ENCODE measurements at regions not wholly inside any gene's neighbourhood (a gene's known extent, or its start where the extent isn't known, plus 50 kb on each side); places are given as distances from the start of the nearest gene placed in this dataset.

- TF ChIP-seq REST (IDR thresholded peaks at IDR 0.05; ENCODE audit: low read depth) (no peak), JUND (IDR thresholded peaks at IDR 0.05) (no peak), CTCF (IDR thresholded peaks at IDR 0.05 in 2 of 3, conservative IDR thresholded peaks at IDR 0.05 in 1 of 3; ENCODE audit: borderline replicate concordance in 1 of 3, insufficient read depth in 1 of 3, low read depth in 2 of 3, low read length in 2 of 3) (no peak), ZNF274 (IDR thresholded peaks at IDR 0.05; ENCODE audit: low read depth, low read length) (no peak), POLR2A (IDR thresholded peaks at IDR 0.05; ENCODE audit: borderline replicate concordance, extremely low read depth, insufficient read depth, insufficient read length) (no peak), EZH2phosphoT487 (IDR thresholded peaks at IDR 0.05; ENCODE audit: borderline replicate concordance) (no peak), EZH2 (IDR thresholded peaks at IDR 0.05) (no peak), SIN3A (IDR thresholded peaks at IDR 0.05; ENCODE audit: low read depth) (no peak), CBX3 (IDR thresholded peaks at IDR 0.05; ENCODE audit: low read depth) (no peak), ATF3 (IDR thresholded peaks at IDR 0.05) (no peak), SRF (IDR thresholded peaks at IDR 0.05; ENCODE audit: low read depth) (no peak), CEBPB (IDR thresholded peaks at IDR 0.05; ENCODE audit: low read depth) (no peak), TCF7L2 (IDR thresholded peaks at IDR 0.05; ENCODE audit: borderline replicate concordance, extremely low read depth, insufficient read depth, insufficient read length) (no peak), RAD21 (IDR thresholded peaks at IDR 0.05; ENCODE audit: low read depth) (no peak)
These were observed 163.2 kb upstream of the MDFIC start for GRCh38 chr7:114758661-114759227.

Data from HCT116 (cell line).